NCI-H146 (cell line): ENCODE measurements at regions not wholly inside any gene's neighbourhood (a gene's known extent, or its start where the extent isn't known, plus 50 kb on each side); places are given as distances from the start of the nearest gene placed in this dataset.
"Not testable (repeated sequence)": the region's sequence is repeated elsewhere in the genome, so short reads cannot be mapped to it uniquely, and the experiment has no call there.

Experiments
- DNase-seq: peaks from one replicate; lab custom pipeline; 2025; lab: John Stamatoyannopoulos, UW

DNA sequence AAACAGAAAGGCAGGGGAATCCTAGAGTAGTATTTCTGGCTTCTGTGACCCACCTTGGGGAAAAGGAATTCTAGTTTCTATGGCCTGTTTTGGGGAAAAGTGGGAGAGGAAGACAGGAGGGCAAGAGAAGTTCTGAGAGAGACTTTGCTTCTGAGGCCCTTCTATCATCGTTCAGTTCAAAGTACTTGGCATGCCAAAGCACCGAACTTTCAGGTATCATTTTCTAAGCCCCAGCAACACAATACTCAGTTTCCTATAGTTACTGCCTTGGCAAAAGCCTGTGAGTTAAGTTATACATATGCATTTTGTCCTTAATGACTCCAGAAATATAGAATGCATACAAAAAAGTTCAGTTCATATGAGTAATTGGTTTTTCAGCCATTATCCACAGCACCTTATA is 74.1 kb upstream of the CHD2 start:
- no peak for DNase-seq

GRCh38 chr15:92827991-92828390 is 72.1 kb upstream of the CHD2 start:
- DNase-seq: not testable (repeated sequence)

DNA sequence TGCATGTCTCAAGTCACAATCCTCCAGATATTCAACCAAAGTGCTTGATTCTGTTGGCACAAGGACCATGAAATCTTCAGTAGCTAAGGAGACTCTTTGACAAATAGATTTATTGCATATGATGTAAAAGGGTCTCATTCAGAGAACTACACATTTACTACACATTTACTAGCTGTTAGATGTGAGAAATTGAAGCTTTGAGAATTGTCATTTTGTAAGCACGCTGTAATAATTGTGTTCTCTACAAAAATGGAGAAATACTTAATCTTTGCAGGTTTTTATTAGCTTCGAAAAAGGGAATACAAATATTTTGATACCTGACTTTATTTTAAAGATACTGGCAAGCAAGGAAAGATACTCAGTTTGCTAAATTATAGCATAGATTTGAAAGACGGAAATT is 70.2 kb upstream of the CHD2 start:
- no peak for DNase-seq

GRCh38 chr15:92831336-92831654 is 68.8 kb upstream of the CHD2 start:
- no peak for DNase-seq

GRCh38 chr15:92831655-92832328 is 68.3 kb upstream of the CHD2 start:
- DNase-seq: peak; percentile 93

- no peak for DNase-seq
Measured at GRCh38 chr15:92833106-92833433, 67.1 kb upstream of the CHD2 start.

DNA sequence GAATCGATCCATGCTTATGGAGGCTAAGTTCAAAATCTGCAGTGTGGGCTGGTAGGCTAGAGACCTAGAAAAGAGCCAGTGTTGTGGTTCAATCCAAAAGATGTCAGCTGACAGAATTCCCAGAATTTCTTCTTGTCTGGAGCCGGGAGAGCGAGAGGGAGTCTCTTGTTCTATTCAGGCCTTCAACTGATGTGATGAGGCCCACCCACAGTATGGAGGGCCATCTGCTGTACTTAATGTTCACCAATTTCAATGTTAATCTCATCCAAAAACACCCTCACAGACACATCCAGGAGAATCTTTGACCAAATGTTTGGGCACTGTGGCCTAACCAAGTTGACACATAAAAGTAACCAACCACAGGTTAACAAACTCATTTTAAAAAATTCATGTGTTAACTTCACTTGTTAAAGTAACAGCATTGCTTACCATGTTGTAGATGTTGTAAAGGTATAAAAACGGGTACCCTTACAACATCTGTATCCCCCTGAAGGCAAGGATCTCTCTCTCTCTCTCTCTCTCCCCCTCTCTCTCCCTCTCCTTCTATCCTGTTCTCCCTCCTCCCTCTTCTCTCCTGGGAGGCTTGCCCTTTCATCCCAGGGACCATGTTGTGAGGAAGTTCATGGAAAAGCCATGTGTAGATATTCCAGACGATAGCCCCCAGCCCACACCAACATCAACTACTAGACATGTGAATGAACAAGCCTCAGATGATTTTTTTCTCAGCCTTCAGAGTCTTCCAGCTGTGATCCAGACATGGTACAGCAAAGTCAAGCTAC is 66.4 kb upstream of the CHD2 start:
- DNase-seq: no peak

DNA sequence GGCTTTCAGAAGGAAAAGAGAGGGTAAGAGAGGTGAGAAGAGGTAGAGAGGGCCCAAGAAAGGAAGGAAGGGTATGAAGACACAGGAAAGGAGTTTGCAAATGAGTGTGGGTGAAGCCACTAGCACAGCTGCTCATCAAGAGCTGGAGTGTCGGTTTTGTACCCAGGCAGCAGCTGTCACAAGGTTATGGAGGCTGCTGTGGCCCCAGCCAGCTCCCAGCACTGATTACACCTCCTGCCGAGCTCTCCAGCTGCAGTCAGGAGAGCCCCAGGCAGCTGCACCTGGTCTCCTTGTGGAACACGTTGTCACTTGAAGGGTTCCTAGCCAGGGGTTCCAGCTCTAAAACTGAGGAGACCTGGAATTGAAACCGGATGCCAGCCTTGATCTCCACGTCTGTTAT is 60.4 kb upstream of the CHD2 start:
- peak; percentile 89 for DNase-seq

GRCh38 chr15:92840149-92840548 is 60.0 kb upstream of the CHD2 start:
- DNase-seq: no peak

DNA sequence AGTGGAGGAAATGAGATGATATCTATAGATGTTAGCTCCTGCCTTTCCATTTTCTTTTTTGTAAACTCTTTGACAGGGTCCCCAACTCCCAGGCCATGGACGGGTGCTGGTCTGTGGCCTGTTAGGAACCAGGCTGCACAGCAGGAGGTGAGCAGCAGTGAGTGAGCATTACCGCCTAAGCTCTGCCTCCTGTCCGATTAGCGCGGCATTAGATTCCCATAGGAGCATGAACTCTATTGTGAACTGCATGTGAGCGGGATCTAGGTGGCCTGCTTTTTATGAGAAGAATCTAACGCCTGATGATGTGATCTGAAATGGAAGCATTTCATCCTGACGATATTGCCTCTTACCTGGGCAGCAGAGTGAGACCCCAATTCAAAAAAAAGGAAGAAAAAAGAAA is 56.8 kb upstream of the CHD2 start:
- no peak for DNase-seq

GRCh38 chr15:92843814-92844213 is 56.3 kb upstream of the CHD2 start:
- no peak for DNase-seq

DNA sequence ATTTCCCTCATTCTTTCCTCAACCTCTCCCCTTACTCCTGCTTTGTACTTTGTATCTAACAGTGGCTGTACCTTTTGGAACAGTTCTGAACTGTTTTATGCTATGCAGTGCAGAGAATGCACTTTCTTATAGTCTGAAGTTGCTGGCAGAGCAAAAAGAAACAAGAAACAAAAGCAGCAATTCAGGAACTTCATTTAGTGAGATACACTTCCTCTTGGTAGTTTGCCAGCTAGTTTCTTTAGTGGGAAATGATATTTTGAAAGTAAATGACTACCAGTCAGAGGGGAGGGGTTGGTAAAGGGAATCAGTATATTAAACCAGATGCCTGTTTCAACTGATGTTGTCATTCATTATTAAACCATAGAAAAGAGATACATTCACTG is 55.0 kb upstream of the CHD2 start:
- no peak for DNase-seq

DNA sequence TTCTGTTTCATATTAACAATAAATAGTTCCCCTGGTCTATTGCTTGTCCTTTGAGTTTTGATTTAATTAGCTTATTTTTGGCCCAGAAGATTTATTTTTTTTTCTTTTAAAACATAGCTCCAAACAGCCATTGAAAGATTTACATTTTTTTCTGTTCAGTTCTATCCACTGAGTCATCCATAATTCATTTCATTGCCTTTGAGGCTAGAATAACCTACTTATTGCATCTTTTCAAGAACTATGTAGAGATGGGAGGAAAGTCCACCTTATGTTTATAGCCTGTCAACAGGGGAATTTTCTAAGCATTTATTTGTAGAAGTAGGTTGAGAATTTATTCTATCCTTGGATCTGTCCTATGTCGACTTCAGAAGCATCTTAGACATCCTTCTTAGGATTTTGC is 53.4 kb upstream of the CHD2 start:
- DNase-seq: no peak

DNA sequence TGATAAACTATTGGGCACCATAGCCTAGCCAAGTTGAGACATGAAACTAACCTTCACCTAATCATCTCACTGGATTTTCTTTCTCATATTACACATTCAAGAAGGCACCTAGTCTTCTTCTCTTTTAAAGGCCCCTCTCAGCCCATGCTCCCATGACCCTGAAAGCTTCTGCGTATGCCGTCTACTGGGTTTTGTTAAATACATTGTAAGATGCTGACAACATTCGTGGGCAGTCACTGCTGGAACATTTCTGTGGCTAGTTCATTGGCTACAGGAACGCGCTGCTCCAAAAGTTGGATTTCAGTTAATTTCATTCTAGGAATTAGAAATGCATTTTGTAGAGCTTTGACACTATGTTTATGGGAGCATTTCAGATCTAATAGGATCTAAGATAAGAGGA is 52.3 kb upstream of the CHD2 start:
- DNase-seq: no peak

- no peak for DNase-seq
Measured at GRCh38 chr15:92848464-92848851, 51.7 kb upstream of the CHD2 start.

DNA sequence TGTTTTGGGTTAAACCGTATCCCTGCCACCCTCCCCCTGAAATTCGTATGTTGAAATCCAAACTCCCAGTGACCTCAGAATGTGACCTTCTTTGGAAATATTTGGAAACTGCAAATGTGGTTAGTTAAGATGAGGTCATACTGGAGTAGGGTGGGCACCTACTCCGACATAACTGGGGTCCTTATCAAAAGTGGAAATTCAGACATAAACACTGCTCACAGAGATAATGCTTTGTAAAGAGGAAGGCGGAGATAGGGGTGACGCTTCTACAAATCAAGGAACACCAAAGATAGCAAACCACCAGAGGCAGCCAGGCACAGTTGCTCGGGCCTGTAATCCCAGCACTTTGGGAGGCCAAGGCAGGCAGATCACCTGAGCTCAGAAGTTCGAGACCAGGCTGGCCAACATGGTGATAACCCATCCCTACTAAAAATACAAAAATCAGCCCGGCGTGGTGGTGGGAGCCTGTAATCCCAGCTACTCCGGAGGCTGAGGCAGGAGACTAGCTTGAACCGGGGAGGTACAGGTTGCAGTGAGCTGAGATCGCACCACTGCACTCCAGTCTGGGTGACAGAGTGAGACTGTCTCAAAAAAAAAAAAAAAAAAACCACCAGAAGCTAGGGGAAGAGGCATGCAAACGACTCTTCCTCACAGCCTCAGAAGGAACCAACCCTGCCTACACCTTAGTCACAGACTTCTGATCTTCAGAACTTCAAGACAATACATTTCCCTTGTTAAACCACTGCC is 51.1 kb upstream of the CHD2 start:
- no peak for DNase-seq

- DNase-seq: not testable (repeated sequence)
Measured at GRCh38 chr15:92850218-92850617, 49.9 kb upstream of the CHD2 start.
